Smooth muscle cell (in vitro differentiated cells): ENCODE measurements at regions not wholly inside any gene's neighbourhood (a gene's known extent, or its start where the extent isn't known, plus 50 kb on each side); places are given as distances from the start of the nearest gene placed in this dataset.

Source experiments
- DNase-seq: peaks from one replicate; lab custom pipeline; 2025; ENCODE audit not compliant: unreplicated experiment; lab: John Stamatoyannopoulos, UW
- H2AFZ ChIP-seq: fragments of 200-600 bp; sonication (generic); 2 replicates; pipeline ENCODE4 v1.6.0; 2016; ENCODE audit warnings: antibody characterized with exemption, low read depth, mild to moderate bottlenecking
- H3F3A ChIP-seq: fragments of 200-600 bp; sonication (generic); 2 replicates; pipeline ENCODE4 v1.6.0; 2017; ENCODE audit warnings: antibody characterized with exemption, low read depth
- H3K27ac ChIP-seq: fragments of 200-600 bp; sonication (generic); 2 replicates; pipeline ENCODE4 v1.5.1; 2016; ENCODE audit warnings: low read depth, mild to moderate bottlenecking
- H3K27me3 ChIP-seq: fragments of 200-600 bp; sonication (generic); 2 replicates; pipeline ENCODE4 v1.6.1; 2016; ENCODE audit warnings: low read depth, mild to moderate bottlenecking
- H3K36me3 ChIP-seq: fragments of 200-600 bp; sonication (generic); 2 replicates; pipeline ENCODE4 v1.5.1; 2016; ENCODE audit warnings: low read depth
- H3K4me1 ChIP-seq: fragments of 200-600 bp; sonication (generic); 2 replicates; pipeline ENCODE4 v1.5.1; 2016; ENCODE audit warnings: low read depth
- H3K4me2 ChIP-seq: fragments of 200-600 bp; sonication (generic); 2 replicates; pipeline ENCODE4 v1.6.0; 2016; ENCODE audit warnings: mild to moderate bottlenecking
- H3K4me3 ChIP-seq: fragments of 200-600 bp; sonication (generic); 2 replicates; pipeline ENCODE4 v1.5.1; 2016; ENCODE audit warnings: mild to moderate bottlenecking
- H3K79me2 ChIP-seq: fragments of 200-600 bp; sonication (generic); 2 replicates; pipeline ENCODE4 v1.6.0; 2016; ENCODE audit warnings: low read depth, mild to moderate bottlenecking
- H3K9ac ChIP-seq: fragments of 200-600 bp; sonication (generic); 2 replicates; pipeline ENCODE4 v1.6.0; 2016; ENCODE audit warnings: low read depth
- H3K9me3 ChIP-seq: fragments of 200-600 bp; sonication (generic); replicated peaks from 2 replicates; pipeline ENCODE4 v1.5.1; 2016; ENCODE audit warnings: low read depth
- H4K20me1 ChIP-seq: fragments of 200-600 bp; sonication (generic); 2 replicates; pipeline ENCODE4 v1.6.0; 2016; ENCODE audit warnings: low read depth
- CTCF ChIP-seq: fragments of 200-600 bp; sonication (generic); IDR thresholded peaks from 2 replicates; pipeline ENCODE4 v1.5.1; 2017; ENCODE audit warnings: borderline replicate concordance, mild to moderate bottlenecking, antibody characterized with exemption; ENCODE audit not compliant: insufficient read depth, poor library complexity, severe bottlenecking
- WGBS: methylation state at CpG from one replicate; pipeline ENCODE4 v1.1.7; 2016; ENCODE audit warnings: low lambda C conversion rate; 5-methylcytosine and 5-hydroxymethylcytosine counted together

GRCh38 chr6:113385020-113385431 is 472.1 kb upstream of the MARCKS start:
- Histone ChIP-seq H3K27me3 (no peaks in the 10 kb centered on the region), H2AFZ (no peak overlapping the region), H3K36me3 (no peaks in the 10 kb centered on the region), H3K4me3 (no peak overlapping the region), H3K79me2 (no peaks in the 10 kb centered on the region), H3K4me2 (no peak overlapping the region), H3K4me1 (no peaks in the 10 kb centered on the region), H3K9ac (no peak overlapping the region), H3K9me3 (no peaks in the 10 kb centered on the region), H3F3A (no peaks in the 10 kb centered on the region), H3K27ac (no peak overlapping the region), H4K20me1 (no peaks in the 10 kb centered on the region)
- no peak for DNase-seq
- 92% methylated on average over 2 of the region's 2 CpGs for WGBS
- TF ChIP-seq CTCF = no peak

- Histone ChIP-seq H3F3A (no peaks in the 10 kb centered on the region), H3K4me3 (no peak overlapping the region), H3K9ac (no peak overlapping the region), H3K4me2 (no peak overlapping the region), H3K27me3 (no peaks in the 10 kb centered on the region), H2AFZ (no peak overlapping the region), H3K27ac (no peak overlapping the region), H3K36me3 (no peaks in the 10 kb centered on the region), H3K9me3 (no peaks in the 10 kb centered on the region), H4K20me1 (no peaks in the 10 kb centered on the region), H3K4me1 (no peaks in the 10 kb centered on the region), H3K79me2 (no peaks in the 10 kb centered on the region)
- no peak for TF ChIP-seq CTCF
- 91% methylated on average over 2 of the region's 2 CpGs for WGBS
- DNase-seq = no peak
Measured at GRCh38 chr6:113388996-113389395, 468.1 kb upstream of the MARCKS start.

- no peak overlapping the region for H3K27ac ChIP-seq
- no peak for DNase-seq
- H3K9ac ChIP-seq = no peak overlapping the region
- H3K4me1 ChIP-seq = peaks cover 3% of the 10 kb centered on the region
- WGBS = 95% methylated on average over 3 of the region's 3 CpGs
- no peak overlapping the region for H3K4me3 ChIP-seq
- no peaks in the 10 kb centered on the region for H4K20me1 ChIP-seq
- H3K9me3 ChIP-seq = no peaks in the 10 kb centered on the region
- no peaks in the 10 kb centered on the region for H3K27me3 ChIP-seq
- H3K79me2 ChIP-seq = no peaks in the 10 kb centered on the region
- H3K4me2 ChIP-seq = no peak overlapping the region
- no peak overlapping the region for H2AFZ ChIP-seq
- TF ChIP-seq CTCF = no peak
- H3F3A ChIP-seq = no peaks in the 10 kb centered on the region
- H3K36me3 ChIP-seq = no peaks in the 10 kb centered on the region
Measured at GRCh38 chr6:113392551-113393055, 464.5 kb upstream of the MARCKS start.

GRCh38 chr6:113394216-113394615 is 462.9 kb upstream of the MARCKS start:
- no peak overlapping the region for H2AFZ ChIP-seq
- TF ChIP-seq CTCF = no peak
- H3K4me1 ChIP-seq = peaks cover 3% of the 10 kb centered on the region
- no peaks in the 10 kb centered on the region for H3K27me3 ChIP-seq
- no peaks in the 10 kb centered on the region for H3K9me3 ChIP-seq
- H3K9ac ChIP-seq = no peak overlapping the region
- H3K27ac ChIP-seq = no peak overlapping the region
- H3K36me3 ChIP-seq = no peaks in the 10 kb centered on the region
- WGBS = 93% methylated on average over 4 of the region's 4 CpGs
- no peaks in the 10 kb centered on the region for H3K79me2 ChIP-seq
- no peak overlapping the region for H3K4me2 ChIP-seq
- no peaks in the 10 kb centered on the region for H3F3A ChIP-seq
- no peaks in the 10 kb centered on the region for H4K20me1 ChIP-seq
- no peak for DNase-seq
- no peak overlapping the region for H3K4me3 ChIP-seq
